GM18951 (cell line): ENCODE measurements at regions not wholly inside any gene's neighbourhood (a gene's known extent, or its start where the extent isn't known, plus 50 kb on each side); places are given as distances from the start of the nearest gene placed in this dataset.

ENCODE experiments used
- POLR2A ChIP-seq: IDR thresholded peaks from 4 replicates; pipeline ENCODE4 v1.6.1; 2011; ENCODE audit warnings: mild to moderate bottlenecking; ENCODE audit not compliant: insufficient read length, insufficient read depth; ENCODE audit errors: extremely low read depth
- in situ Hi-C: fragments of 300-500 bp; cut with MboI; formaldehyde crosslinking; loops from one replicate; pipeline ENCODE4 v1.12.0; 2022; ENCODE audit warnings: low sequenced_read_pairs, mixed read lengths, inconsistent platforms; ENCODE audit not compliant: unreplicated experiment

DNA sequence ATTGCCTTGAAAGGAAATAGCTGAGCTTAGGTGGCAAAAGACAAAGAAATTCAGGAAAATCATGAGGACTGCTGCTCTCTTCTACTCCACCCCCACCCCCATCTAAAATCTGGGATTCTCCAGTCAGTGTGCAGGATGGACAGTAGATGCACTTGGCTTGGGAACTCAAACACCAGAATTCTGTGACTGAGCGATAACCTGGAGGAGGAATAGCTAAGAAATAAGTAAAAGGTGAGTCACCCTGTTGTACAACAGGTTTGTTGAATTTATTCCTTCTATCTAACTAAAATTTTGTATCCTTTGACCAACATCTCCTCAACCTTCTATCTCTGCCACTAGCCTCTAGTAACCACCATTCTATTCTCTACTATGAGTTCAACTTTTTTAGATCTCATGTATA lies 1029.9 kb upstream of the ACVR2A start:
- in situ Hi-C loops: no loop called here
- no peak for TF ChIP-seq POLR2A

DNA sequence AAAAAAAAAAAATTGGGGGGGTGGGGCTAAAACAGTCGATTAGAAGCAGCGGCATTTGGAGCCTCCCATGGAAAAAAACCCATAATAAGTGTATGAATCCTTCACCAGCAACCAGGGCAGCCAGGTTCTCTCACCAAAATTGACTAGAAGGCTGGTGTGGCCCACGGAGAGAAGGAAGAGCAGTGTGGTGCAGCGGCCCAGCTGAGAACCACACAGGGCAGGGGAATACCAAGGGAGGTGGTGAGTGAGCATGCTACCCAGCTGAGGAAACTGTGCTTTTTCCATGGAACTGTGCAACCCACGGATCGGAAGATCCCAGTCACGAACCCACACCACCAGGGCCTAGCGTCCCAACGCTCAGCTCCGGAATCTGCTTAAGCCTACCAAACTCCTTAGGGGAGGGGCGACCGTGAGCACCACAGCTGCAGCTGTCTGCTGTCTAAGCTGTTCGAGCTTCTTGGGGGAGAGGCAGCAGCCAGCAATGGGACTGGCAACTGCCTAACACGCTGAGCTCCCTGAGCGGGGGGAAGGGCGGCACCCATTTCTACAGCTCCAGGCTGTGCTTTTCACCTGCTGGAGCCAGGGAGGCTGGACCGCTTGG lies 1037.2 kb upstream of the ACVR2A start:
- in situ Hi-C loops: no loop called here
- no peak for TF ChIP-seq POLR2A

DNA sequence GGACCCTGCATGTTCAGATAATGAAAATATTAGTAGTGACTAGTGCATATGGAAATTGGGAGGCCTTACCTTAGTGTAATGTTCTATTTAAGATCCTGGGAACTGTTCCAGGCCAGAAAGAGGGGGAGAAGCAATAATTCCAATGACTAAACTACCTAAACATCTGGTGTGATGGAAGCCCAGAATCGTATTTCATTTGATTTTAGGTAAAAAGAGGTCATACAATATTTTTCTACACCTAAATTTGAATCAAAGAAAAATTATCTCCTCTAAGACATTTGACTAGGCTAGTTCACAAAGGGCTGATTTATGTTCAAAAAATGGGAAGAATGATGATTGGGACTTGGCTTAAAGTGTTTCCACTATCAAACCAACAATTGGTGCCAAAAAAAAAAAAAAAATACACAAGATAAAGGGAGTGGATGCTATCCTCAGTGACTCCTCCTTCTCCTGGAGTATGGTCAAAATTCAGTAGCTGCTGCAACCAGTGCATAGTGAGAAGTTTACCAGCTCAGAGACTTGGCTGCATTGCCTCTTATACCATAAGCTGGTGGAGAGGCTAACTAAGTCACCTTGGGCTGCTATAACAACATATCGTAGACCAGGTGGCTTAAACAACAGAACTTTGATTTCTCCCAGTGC lies 1038.3 kb upstream of the ACVR2A start:
- in situ Hi-C loops: no loop called here
- no peak for TF ChIP-seq POLR2A

DNA sequence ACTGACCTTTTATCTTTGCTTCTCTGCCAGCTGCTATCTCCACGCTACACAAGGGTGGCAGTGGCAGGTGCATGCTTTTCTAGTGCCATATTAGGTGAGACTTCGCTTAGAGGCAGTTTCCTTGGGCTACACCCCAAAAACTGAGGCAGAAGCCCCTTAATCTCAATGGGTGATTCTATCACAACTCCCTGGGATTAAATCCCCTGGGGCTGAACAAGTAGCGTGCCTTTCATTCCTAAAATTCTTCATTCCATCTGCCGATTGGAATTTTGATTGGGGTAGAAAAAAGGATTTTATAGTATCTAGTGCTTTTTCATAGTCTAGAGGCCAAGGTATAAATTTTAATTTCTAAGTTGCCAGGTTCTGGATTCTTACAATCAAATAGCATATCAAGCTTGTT lies 1040.5 kb upstream of the ACVR2A start:
- in situ Hi-C loops: no loop called here
- TF ChIP-seq POLR2A: no peak

DNA sequence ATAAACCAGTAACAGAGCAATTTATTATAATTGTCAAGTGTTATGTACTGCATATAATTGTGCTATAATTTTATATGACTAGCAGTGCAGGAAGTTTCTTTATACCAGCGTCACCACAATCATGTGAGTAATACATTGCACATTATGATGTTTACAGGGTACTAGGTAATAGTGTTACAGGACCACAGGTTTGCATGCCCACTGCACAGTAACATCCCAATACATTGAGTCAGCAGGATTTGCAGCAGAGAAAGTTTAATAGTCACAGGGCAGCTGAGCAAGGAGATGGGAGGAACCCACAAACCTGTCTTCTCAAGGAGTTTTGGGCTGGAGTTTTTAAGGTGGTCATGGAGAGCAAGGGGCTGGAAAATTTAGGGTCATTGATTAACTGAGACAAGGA lies 1042.9 kb upstream of the ACVR2A start:
- in situ Hi-C loops: no loop called here
- no peak for TF ChIP-seq POLR2A

DNA sequence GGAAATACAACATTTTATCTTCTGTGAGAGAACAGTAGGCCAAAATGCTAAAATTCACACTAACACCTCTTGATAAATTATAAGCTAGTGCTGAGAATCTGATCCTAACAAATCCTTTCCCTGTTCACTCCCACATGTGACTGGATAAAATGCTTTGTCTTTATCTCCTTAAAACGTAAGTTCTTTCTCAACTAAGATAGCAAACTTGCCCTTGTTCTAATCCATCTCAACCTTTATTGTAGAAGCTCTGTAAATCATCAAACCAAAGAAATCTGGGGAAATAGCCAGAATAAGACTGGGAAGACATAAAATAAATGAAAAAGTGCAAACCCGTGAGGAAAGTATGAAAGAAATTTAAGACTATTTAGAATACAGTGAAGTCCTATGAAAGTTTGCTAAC lies 1058.4 kb upstream of the ACVR2A start:
- in situ Hi-C loops: no loop called here
- no peak for TF ChIP-seq POLR2A

DNA sequence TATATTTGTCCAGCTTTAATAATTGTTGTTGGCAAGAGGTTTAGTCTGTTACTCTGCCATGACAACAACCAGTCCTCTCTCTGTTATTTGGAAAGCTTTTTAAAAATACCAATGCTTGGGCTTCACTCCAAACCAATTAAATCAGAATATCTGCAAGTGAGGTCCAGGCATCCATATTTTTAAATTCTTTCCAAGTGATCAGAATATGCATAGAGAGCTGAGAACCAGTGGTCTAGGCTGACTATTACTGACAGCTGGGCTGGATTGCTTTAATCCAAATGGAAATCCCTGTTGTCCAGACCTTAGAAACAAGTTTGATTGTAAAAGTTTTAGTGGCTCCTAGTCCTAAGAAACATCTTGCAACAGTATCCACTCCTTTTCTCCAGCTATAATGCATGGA lies 1059.7 kb upstream of the ACVR2A start:
- TF ChIP-seq POLR2A: no peak
- in situ Hi-C loops: no loop called here

DNA sequence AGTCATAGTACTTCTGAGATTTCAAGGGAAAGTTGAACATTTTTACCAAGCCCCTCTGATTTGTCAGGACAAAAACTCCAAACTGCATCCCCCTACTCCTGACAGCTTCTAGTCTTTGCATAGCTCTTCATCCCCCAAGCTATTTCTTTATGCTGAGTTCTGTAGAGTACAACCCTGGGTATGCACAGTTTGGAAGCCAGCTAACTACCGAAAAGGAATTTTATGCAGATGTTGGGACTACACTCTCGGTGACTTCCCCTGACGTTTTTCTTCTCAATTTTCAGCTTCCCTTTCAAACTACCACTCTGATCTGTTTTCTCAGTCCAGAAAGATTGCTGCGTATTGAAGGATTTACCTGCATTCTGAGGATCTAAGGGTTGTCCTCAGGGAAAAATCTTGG lies 1060.2 kb upstream of the ACVR2A start:
- no peak for TF ChIP-seq POLR2A
- in situ Hi-C loops: no loop called here

DNA sequence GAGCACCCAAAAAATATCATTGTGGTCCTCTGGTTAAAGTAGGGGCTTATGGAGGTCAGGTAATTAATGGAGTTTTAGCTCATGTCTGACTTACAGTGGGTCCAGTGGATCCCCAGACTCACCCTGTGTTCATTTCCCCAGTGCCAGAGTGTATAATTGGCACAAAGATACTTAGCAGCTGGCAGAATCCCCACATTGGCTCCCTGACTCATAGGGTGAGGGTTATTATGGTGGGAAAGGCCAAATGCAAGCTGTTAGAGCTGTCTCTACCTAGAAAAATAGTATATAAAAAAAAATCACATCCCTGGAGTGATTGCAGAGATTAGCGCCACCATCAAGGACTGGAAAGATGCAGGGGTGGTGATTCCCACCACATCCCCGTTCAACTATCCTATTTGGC lies 1067.6 kb upstream of the ACVR2A start:
- TF ChIP-seq POLR2A: no peak
- in situ Hi-C loops: no loop called here

DNA sequence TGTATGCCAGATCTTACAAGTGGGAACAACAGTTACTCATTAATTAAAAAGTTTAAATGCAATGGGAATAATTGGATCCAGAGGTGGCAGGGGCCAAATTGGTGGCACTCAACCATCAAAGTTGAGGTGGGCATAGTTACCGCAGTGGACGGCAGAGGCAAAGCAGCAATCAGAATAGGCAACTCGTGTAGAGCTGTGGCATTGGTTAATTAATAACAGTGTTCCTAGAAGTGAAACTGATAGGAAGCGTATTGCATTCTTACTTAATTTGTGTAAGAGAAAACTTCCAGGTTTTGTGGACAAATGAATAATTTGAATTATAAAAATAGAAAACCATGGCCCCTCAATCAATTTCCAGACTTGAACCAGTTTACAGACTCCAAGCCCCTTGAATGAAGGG lies 1068.2 kb upstream of the ACVR2A start:
- TF ChIP-seq POLR2A: no peak
- in situ Hi-C loops: no loop called here

DNA sequence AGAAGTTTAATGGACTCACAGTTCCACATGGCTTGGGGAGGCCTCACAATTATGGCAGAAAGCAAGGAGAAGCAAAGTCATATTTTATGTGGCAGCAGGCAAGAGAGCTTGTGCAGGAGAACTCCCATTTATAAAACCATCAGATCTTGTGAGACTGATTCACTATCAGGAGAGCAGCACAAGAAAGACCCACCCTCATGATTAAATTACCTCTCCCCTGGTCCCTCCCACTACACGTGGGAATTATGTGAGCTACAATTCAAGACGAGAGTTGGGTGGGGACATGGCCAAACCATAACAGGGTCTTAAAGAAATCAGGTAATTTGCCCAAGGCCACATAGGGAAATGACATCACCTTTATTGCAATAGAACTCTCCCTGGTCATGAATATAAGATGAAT lies 1073.3 kb upstream of the ACVR2A start:
- TF ChIP-seq POLR2A: no peak
- in situ Hi-C loops: no loop called here

DNA sequence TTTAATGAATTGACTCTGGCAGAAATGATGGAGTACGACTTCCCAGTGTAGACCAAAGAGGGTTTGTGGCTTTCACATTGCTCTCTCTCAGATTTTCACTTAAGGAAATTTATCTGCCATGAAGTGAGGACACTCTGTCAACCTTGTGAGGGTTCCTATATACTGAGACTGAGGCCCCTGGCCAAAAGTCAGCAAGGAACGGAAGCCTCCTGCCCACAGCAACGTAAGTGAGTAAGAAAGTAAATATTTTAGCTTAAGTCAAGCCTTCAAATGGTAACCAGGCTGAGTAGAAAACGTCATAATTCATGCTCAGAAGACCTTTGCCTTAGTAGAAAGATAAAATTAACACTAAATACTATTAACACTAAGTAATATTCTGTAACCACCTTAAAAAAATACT lies 1080.5 kb upstream of the ACVR2A start:
- TF ChIP-seq POLR2A: no peak

DNA sequence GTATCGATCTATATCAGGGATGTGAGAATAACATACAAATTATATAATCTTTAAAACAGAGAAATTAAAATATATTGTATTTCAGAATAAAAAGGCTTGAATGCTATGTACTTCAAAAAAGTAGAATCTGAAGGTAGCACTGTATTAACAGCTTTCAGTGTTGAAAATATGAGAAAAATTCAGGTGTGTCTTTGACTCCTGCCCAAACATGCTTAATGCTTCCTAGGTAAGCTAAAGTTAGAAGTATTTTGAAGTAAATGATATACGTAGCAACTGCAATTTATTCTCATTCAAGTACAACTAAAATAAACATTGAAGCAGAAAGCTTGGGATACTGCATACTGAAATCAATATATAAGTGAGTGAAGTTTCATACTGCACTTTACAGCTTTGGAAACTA lies 1082.0 kb upstream of the ACVR2A start:
- in situ Hi-C loops: no loop called here
- TF ChIP-seq POLR2A: no peak

More for the DNA sequence above, 1080.5 kb upstream of the ACVR2A start:
- in situ Hi-C loops: no loop called here

DNA sequence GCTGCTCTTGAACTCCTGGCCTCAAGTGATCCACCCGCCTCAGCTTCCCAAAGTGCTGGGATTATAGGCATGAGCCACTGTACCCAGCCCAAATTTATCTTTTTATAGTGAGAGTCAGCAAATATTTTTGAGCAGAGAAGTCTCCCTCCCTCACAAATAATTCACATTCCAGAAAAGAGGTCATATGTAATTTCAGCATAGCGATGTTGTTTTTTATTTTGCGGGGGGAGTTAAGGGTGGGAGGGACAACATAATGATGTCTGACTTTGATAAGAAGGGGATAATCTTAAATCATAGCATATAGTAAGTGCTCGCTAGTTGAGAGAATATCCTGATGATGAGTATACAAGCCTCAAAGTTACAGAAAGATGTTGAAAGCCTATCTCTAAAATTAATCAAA lies 1090.2 kb upstream of the ACVR2A start:
- no peak for TF ChIP-seq POLR2A

More for the DNA sequence above, 1090.2 kb upstream of the ACVR2A start:
- in situ Hi-C loops: no loop called here
